ENCODE measurements at regions not wholly inside any gene's neighbourhood (a gene's known extent, or its start where the extent isn't known, plus 50 kb on each side); places are given as distances from the start of the nearest gene placed in this dataset.
"Not testable (repeated sequence)": the region's sequence is repeated elsewhere in the genome, so short reads cannot be mapped to it uniquely, and the experiment has no call there.

DNA sequence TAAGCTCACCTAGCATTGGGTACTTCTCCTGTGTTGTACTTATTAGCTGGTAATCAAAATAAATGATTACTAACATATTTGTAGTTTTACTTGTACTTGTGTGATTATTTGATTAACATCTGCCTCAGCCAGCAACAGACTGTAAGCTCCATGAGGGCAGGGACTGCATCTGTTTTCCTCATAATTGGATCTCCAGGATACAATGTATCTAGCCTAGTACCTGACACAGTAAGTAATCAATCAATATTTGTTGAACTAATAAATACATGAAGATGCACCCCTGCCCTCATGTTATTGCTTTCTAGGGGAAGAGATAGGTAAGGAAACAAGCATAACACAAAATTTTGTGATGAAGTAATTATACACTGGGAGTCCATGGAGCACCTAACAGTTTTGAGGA, 101.5 kb downstream of the TENT5C start:
- DNase-seq (ENCODE audit: low spot score) = no peak

DNA sequence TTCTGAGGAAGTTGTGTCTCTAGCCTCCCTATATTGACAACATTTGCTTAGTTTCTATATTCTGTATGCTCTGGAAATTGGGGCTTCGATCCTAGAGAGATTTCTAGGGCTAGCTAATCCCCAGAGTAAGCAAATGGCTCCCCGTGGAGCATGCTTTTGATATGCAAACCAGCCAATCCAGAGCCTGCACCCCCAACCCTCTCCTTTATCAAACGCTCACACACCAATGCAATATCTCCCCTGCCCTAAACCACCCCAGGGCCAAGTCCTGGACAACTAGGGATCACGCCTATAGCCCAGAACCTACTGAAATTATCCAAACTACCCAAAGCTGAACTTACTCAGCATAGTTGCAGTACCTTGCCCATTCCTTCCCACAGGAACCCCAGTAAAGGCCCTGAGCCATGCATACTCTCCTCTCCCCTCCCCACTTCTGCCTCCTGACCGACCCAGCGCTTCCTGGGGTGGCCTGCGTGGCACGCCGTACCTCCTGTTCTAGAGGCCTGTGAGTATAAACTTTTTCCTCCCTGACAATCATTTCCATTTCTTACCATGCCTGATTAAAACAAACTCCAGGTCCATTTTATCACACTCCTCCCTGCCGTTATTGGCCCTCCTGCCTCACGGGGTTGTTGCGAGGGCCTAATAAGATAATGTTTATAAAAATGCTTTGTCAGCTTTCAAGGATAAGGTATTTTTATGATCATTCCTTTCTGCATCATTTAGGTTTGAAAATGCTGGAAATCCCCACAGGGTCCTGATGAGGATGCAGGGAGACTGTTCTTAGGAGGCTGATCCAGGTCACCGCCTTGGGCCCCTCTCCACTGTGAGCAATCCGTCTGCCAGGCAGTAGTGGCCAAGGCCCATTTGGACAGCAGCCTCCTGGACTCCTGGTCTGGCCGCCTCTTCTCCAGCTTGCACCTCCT, 102.7 kb downstream of the TENT5C start:
- no peak for DNase-seq (ENCODE audit: low spot score)

DNA sequence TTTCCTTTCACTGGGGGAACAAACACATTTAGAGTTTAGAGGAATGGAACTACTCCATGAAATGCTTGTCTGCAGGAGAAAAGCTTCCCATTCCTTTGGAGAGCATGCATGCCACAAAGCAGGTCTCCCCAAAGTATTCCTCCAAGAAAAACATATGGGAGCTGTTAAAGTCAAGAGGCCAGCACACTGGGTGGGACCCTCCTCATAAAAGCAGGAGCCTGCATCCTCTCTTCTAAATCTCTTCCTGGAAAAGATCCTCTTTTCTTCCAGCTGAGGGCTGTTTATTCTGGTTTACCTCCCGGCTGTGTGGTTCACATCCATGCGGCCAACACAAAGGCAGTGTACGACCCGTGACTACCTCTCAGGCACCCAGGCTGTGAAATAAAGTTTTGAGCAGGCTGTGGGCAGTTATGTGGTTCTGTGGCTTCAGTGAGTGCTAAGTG, 103.4 kb downstream of the TENT5C start:
- no peak for DNase-seq (ENCODE audit: low spot score)

DNA sequence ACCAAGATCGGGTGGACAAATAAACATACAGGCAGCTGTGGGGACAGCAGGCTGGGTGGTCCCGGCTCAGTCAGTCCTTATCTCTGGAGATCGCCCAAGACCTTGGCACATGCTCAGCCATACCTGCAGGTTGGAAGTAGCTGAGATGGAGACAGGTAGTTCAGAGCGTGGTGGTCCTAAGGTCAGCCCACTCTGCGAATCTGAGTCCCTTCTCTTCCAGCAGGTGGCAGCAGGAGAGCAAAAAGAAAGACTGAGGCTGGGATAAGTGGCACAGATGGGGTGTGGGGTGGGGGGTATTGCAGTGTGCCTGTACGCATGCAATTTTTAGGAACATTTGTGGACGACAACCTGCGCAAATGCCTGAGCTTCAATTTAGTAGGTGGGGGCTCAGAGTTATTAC, 104.9 kb downstream of the TENT5C start:
- no peak for DNase-seq (ENCODE audit: low spot score)

DNA sequence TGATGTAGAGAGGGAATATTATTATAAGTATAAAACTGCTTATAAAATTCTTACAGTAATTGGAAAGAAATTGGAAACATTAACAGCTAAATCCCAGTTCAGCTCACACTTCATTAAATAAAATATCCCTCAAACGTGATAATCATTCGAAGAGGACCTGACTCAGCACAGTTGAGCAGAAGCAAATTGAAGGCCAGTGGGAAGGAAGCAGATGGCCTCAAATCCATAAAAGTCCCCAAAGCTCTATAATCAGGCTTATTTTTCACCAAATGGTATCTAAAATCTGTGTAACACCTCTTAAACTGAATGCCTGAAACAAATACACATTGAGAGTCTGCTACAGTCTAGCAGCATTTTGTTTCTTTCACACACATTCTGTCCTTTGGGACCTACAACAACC, 106.8 kb downstream of the TENT5C start:
- no peak for DNase-seq (ENCODE audit: low spot score)

DNA sequence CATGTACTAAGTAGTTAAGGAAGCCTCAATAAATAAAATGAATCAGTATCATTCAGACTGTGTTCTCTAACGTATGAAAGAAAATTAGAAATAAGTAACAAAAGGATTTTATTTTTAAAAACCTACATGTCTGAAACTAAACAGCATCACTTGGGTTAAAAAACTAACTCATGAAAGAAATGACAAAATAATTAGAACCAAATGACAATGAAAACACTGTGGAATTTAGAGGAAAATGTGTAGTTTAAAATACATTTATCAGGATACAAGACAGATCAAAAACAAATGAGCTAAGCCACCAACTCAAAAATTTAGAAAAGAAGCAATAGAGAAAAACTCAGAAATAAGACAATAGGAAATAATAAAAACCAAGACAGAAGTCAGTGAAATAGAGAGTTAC, 108.7 kb downstream of the TENT5C start:
- DNase-seq (ENCODE audit: low spot score) = no peak

DNA sequence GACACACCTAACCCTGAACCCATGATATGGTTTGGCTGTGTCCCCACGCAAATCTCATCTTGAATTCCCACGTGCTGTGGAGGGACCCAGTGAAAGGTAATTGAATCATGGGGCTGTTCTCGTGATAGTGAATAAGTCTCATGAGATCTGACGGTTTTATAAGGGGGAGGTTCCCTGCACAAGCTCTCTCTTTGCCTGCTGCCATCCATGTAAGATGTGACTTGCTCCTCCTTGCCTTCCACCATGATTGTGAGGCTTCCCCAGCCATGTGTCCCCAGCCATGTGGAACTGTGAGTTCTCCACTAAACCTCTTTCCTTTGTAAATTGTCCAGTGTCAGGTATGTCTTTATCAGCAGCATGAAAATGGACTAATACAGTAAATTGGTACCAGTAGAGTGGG, 110.2 kb downstream of the TENT5C start:
- not testable (repeated sequence) for DNase-seq (ENCODE audit: low spot score)

DNA sequence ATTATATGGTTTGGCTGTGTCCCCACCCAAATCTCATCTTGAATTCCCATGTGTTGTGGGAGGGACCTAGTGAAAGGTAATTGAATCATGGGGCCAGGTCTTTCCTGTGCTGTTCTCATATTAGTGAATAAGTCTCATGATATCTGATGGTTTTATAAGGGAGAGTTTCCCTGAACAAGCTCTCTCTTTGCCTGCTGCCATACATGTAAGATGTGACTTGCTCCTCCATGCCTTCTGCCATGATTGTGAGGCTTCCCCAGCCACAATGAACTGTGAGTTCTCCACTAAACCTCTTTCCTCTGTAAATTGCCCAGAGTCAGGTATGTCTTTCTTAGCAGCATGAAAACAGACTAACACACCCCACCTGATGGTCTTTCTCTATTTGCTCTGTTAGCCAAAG, 112.1 kb downstream of the TENT5C start:
- DNase-seq (ENCODE audit: low spot score) = not testable (repeated sequence)

DNA sequence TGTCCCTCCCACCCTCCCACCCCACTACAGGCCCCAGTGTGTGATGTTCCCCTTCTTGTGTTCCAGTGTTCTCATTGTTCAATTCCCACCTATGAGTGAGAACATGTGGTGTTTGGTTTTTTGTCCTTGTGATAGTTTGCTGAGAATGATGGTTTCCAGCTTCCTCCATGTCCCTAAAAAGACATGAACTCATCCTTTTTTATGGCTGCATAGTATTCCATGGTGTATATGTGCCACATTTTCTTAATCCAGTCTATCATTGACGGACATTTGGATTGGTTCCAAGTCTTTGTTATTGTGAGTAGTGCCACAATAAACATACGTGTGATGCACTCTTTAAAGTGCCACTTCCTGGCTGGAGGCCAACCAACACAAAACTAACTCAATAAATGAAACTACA, 112.7 kb downstream of the TENT5C start:
- DNase-seq (ENCODE audit: low spot score) = not testable (repeated sequence)

DNA sequence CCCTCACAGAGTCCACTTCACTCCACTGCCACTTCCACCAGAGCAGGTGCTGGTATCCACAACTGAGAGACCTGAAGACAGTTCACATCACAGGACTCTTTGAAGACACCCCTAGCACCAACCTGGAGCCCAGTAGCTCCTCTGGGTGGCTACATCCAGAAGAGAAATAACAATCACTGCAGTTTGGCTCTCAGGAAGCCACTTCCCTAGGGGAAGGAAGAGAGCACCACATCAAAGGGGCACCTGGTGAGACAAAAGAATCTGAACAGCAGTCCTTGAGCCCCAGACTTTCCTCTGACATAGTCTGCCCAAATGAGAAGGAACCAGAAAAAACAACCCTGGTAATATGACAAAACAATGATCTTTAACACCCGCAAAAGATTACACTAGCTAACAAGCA, 113.2 kb downstream of the TENT5C start:
- DNase-seq (ENCODE audit: low spot score) = no peak

DNA sequence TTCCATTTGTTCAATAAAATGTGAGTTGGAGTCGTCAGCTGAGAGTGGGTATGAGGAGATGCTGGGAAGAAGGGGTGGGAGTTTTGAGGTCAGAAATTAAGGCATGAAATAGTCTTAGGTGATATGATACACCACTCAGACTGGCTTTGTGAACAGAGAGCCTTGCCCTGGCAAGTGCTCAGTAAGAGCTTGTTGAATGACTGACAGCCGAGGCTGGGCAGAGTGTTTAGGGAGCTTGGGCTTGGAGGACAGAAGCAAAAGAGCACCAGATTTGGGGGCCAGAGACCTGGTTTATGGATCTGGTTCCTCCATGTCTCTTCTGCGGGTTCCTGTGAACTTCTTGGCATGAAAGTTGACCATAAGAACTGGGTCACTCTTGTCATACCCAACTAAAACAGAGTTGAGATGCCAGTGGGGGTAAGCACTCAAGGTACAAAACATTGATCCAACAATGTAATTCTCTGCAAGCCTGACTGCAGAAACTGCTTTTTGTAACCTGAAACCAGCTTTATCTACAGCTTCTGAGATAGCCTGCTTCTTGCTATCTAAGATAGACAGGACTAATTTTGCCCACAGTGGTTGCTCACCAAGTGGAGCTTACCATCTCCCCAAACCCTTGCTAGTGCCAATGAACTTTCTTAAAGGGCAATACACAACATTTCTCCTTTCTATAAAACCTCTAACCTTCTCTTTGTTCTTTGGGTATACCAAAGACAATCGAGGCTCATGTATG, 126.4 kb downstream of the TENT5C start:
- no peak for DNase-seq (ENCODE audit: low spot score)

DNA sequence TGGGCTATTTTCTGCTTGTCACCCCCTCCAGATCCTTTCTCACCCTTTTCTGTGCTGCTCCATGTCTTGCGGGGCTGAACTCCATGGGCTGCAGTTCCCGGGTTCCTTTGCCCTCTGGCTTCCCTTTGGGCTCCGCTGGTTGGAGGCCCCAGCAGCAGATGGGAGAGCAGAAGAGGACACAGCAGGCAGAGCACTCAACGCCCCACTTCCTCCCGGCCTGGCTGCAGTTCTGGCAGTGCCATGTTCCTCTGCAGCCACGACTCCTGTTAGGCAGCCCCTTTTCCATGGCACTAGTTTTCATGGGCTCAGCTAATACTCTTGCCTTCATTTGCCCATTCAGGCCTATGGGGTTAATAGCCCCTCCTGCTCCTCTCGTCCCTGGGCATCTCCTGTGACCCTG, 127.1 kb downstream of the TENT5C start:
- no peak for DNase-seq (ENCODE audit: low spot score)

DNA sequence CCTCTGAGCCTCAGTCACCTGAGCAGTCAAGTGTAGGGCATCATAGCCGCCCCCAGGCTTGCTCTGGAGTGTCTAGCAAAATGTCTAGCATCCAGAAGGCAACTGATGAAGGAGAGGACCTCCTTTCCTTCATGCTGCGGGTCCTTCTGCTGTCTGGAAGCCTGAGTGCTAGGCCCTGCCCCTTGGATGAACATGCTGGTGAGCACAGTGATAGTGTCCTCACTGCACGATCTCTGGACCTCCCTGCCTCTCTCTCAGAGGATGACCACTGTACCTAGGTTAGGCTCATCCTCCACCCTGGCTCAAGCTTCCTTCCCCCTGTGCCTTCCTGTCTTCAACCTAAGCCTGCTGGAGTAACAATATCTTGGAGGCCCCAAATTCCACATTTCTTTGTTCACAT, 128.6 kb downstream of the TENT5C start:
- no peak for DNase-seq (ENCODE audit: low spot score)

DNA sequence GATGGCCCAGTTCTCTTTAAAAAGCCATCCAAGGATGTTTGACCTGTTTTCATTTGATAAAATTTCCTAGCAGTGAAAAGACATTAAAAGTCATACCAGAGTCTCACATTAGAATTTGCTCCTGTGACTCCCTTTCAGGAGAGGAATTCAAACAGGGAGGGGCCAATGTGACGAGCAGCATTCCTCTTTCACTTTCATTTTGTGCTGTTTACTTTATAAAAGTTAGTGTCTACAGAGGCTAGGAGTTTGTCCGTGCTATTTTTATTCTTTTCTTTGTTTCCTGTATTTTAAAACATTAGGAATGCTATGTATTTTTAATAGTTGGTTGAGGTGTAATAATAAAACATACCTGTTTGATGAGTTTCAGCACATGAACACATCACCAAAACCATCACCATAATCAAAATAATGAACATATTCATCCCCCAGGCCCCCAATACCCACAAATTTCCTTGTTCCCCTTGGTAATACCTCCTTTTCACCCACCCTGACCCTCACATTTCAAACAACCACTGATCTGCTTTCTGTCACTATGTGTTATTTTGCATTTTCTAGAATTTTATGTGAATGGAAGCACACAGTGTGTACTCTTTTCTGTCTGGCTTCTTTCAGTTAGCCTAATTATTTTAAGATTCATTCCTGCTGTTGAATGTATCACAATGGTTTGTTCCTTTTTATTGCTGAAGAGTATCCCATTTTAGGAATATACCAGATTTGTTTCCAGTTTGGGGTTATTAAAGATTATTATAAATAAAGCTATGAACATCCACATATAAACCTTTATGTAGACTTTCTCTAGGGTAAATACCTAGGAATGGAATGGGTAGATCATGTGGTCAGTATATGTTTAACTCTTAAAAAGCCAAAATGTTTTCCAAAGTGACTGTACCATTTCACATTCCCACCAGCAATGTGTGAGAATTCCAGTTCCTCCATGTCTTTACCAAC, 129.5 kb downstream of the TENT5C start:
- peak; percentile 45 for DNase-seq (ENCODE audit: low spot score)

DNA sequence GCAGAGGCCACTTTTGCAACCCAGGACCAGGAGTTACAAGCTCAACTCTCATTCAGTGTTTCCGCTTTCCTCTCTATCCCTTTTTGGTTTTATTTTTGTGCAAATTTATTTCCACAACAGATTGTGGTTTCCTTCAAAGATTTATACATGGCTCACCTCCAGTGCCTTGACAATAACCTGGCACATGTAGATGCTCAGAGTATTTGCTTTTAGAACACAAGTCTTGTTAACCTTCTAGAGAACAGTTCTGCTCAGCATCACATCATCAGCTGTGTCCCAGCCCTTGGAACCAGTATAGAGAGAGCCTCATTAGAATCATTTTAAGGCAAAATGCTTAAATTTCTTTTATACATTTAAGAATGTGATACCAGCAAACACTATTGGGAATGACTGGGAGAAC, 133.7 kb downstream of the TENT5C start:
- no peak for DNase-seq (ENCODE audit: low spot score)

DNA sequence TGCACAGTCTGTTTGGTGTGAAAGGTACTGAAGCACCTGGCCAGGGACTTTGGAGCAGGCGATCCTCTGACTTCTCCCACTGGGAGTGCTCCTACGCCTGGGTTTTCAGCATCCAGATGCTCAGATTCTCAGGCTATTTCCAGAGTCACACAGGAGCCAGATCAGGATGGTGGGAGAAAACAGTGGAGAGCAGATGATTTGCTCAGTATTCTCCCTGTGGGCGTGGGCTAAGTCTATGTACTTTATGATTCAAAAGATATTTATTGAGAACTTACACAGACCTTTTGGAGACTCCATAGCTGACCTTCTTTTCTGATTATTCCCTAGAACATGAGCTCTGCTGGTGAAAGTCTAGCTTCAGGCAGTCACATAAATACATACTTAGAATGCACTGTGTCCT, 134.6 kb downstream of the TENT5C start:
- no peak for DNase-seq (ENCODE audit: low spot score)

DNA sequence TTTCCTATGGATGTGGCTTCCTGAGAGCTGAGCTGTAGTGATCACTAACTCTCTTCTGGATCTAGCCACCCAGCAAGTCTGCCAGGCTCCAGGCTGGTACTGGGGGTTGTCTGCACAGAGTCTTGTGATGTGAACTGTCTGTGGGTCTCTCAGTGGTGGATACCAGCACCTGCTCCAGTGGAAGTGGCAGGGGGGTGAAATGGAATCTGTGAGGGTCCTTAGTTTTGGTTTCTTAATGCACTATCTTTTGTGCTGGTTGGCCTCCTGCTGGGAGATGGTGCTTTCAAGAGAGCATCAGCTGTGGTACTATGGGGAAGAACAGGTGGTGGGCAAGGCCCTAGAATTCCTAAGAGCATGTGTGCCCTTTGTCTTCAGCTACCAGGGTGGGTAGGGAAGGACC, 140.7 kb downstream of the TENT5C start:
- DNase-seq (ENCODE audit: low spot score) = not testable (repeated sequence)

DNA sequence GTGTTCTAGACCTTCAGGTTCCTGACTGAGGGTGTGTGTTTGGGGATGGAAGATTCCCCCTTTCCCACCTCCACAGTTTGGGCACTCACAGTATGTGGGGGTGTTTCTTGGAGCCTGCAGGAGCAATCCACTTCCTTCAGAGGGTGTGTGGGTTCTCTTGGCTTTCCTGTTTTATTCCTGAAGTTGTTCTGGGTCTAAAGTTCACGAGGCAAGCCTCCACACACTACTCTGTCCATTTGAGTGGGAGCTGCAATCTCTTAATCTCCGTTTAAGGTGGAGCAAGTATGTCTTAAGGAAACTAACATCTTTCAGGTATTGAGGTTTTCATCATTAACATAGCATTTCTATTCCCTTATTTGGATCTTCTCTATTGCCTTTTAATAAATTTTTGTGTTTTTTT, 141.8 kb downstream of the TENT5C start:
- DNase-seq (ENCODE audit: low spot score) = no peak

DNA sequence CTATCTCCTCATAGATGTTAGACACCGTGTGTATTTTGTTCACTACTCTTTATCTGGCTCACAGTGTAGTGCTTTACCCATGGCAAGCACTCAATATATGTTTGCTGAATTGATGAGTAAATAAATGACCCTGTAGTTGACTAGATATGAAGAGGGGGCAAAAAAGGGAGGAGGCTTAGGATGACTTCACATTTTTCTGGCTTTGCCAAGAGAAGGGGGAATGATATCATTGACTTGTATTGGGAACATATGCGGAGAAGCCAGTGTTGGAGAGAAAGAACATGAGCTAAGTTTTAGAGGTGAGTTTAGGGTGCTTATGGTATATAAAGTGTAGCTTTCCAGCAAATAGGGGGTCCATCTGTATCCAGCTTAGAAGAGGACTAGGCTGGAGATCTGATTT, 145.5 kb downstream of the TENT5C start:
- DNase-seq (ENCODE audit: low spot score) = no peak

DNA sequence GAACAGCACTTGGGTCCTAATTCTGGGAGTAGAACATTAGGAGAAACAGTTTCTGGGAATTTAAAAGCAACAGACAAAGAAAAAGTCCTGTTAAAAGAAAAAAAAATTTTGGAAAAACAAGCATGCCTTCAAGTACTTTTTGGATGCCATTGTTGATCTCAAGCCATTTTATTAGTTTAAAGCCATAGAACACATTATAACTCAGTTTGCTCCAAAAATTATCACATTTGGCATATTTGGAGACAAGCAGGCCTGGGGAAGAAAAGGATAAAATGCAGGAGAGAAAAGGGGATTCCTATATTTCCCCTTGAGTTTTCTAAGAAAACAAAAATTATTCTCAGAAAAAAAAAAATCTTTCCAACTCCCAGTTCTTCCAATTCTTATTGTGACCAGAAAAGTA, 146.8 kb downstream of the TENT5C start:
- DNase-seq (ENCODE audit: low spot score) = no peak

DNA sequence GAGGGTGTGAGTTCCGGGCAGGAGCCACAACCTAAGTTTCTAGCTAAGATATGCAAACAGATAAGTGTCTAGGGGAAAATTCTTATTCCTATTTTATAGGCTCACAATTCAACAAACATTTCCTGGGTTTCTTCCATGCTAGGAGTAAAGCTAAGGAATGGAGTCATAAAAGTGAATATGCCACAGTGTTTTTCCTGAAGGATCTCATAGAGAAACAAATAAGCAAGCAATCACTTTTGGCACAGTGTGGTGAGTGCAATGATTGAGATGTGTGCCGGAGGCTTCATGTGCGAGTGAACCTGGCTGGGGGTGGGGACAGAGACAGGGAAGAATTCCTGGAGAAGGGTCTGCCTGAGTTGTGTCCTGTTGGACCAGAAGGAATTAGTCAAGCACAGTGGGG, 147.4 kb downstream of the TENT5C start:
- DNase-seq (ENCODE audit: low spot score) = no peak

DNA sequence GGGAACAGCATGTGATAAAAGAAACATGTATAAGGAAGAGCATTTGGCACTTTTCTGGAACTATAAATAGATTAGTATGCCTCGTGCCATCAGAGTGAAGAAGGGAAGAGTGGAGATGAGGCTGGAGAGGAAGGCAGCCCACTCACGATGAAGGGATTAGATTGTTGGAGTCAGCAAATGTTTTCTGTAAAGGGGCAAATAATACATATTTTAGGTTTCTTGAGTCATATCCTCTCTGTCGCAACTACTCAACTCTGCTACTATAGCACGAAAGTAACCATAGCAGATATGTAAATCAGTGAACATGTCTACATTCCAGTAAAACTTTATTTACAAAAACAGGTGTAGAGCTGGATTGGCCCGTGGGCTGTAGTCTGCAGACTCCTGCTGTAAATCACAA, 147.8 kb downstream of the TENT5C start:
- DNase-seq (ENCODE audit: low spot score) = peak; percentile 19
